GM06990 (cell line): ENCODE measurements at regions not wholly inside any gene's neighbourhood (a gene's known extent, or its start where the extent isn't known, plus 50 kb on each side); places are given as distances from the start of the nearest gene placed in this dataset.
"Not testable (repeated sequence)": the region's sequence is repeated elsewhere in the genome, so short reads cannot be mapped to it uniquely, and the experiment has no call there.

Source experiments
- DNase-seq: peaks from one replicate; pipeline ENCODE4 v3.0.0-alpha.2; 2011; ENCODE audit not compliant: insufficient read length; ENCODE audit errors: extremely low read depth
- H3K27me3 ChIP-seq: replicated peaks from 2 replicates; pipeline ENCODE4 v1.6.0; 2011; ENCODE audit warnings: low read length; ENCODE audit not compliant: control insufficient read depth, insufficient read depth
- H3K36me3 ChIP-seq: 2 replicates; pipeline ENCODE4 v1.5.1; 2011; ENCODE audit warnings: low read length; ENCODE audit not compliant: control insufficient read depth, insufficient read depth
- H3K4me3 ChIP-seq: replicated peaks from 2 replicates; pipeline ENCODE4 v1.5.1; 2011; ENCODE audit warnings: low read depth, mild to moderate bottlenecking, control low read depth, low read length
- TF ChIP-seq, protein P1 (sequence below): IDR thresholded peaks from 2 replicates; pipeline ENCODE4 v1.5.1; 2011; ENCODE audit warnings: low read length, control low read depth, mild to moderate bottlenecking, inconsistent platforms; ENCODE audit not compliant: insufficient read depth, poor library complexity, severe bottlenecking

DNA sequence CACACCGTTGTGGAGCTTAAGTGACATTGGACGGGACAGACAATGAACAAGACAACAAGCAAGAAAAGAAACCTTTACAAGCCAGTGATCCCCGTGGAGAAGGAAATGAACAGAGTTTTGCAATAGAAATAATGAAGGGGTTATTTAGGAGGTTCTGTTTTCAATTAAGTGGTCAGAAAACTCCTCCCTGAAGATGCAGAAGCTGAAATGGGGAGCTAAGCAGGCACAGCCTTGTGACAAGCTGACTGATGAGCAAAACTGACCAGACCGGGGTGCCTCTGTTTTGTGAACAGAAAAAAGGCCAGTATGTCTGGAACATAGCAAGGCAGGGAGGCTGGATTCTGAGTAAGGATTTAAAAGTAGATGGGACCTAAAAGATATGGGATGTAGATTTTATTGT, 299.8 kb upstream of the POM121L12 start:
- no peak overlapping the region for H3K4me3 ChIP-seq
- H3K27me3 ChIP-seq, result no peaks in the 10 kb centered on the region
- H3K36me3 ChIP-seq, result no peaks in the 10 kb centered on the region
- TF ChIP-seq, protein P1, sequence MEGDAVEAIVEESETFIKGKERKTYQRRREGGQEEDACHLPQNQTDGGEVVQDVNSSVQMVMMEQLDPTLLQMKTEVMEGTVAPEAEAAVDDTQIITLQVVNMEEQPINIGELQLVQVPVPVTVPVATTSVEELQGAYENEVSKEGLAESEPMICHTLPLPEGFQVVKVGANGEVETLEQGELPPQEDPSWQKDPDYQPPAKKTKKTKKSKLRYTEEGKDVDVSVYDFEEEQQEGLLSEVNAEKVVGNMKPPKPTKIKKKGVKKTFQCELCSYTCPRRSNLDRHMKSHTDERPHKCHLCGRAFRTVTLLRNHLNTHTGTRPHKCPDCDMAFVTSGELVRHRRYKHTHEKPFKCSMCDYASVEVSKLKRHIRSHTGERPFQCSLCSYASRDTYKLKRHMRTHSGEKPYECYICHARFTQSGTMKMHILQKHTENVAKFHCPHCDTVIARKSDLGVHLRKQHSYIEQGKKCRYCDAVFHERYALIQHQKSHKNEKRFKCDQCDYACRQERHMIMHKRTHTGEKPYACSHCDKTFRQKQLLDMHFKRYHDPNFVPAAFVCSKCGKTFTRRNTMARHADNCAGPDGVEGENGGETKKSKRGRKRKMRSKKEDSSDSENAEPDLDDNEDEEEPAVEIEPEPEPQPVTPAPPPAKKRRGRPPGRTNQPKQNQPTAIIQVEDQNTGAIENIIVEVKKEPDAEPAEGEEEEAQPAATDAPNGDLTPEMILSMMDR, result no peak
- DNase-seq, result no peak

DNA sequence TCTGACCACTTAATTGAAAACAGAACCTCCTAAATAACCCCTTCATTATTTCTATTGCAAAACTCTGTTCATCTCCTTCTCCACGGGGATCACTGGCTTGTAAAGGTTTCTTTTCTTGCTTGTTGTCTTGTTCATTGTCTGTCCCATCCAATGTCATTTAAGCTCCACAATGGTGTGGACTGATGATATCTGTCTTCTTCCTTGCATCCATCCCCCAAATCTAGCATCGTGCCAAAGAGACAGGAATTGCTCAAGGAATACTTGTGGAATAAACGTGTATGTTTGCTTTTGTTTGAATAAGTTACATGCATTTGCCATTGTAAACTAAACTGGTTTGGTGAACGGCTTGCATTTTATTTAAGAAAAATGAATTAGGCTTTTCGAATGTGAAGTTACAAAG, 306.8 kb upstream of the POM121L12 start:
- H3K4me3 ChIP-seq, result not testable (repeated sequence)

DNA sequence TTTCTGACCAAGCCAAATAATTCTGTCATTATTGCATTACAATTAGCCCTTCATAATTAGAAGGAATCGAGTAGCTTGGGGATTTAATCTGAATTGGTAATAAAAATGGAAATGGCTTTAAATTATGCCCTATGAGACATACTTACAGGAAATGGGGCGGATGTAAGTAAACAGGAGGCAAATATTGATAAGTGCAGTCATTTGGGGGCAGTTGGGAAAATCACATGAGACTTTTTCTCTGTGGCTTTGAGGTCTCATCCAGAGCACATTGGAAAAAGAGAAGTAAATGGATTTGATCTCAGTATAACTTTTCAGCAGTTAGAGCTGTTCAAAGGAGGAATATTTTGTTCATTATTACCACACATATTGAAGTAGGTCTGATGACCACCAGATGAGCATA, 307.8 kb upstream of the POM121L12 start:
- TF ChIP-seq, protein P1, result no peak
- no peak overlapping the region for H3K4me3 ChIP-seq
- no peaks in the 10 kb centered on the region for H3K36me3 ChIP-seq

More for the DNA sequence above, 306.8 kb upstream of the POM121L12 start:
- not testable (repeated sequence) for H3K36me3 ChIP-seq, H3K27me3 ChIP-seq, DNase-seq

DNA sequence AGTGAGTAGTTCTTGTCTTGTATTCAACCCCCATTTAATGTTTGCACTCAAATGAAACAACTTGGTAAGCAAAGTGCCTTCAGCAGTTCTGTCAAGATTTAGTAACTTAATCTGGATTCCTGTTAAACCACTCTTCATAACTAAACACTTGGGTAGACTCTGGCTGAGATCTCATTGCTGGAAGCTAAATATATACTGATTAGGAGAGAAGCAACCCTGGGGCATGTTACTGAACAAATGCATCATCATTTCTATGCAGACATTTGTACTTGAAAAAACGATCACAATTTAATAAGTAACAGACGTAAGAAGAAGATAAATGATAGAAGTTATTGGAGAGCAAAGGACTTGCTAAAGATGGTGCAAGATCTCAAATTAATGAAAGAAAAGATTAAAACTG, 308.4 kb upstream of the POM121L12 start:
- no peaks in the 10 kb centered on the region for H3K27me3 ChIP-seq
- TF ChIP-seq, protein P1, result no peak
- no peak for DNase-seq
- H3K4me3 ChIP-seq, result no peak overlapping the region
- no peaks in the 10 kb centered on the region for H3K36me3 ChIP-seq

More for the DNA sequence above, 307.8 kb upstream of the POM121L12 start:
- H3K27me3 ChIP-seq, result no peaks in the 10 kb centered on the region
- DNase-seq, result no peak

DNA sequence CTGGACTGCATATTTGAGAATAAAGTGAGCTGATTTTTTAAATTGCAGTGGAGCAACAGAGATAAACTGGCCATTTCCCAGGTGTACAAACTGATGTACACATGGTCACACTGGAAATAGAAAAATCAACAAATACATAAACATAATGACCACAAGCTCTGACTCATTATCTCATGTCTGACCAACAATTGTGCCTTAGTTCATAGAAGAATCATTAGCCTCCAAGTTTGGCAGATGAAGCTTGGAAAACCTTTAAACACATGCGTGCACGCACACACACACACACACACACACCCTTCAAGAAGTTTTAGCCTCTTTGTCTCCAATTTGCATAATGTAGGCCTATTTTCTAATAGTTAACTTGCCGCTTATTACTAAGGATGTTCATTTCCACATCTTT, 308.9 kb upstream of the POM121L12 start:
- Histone ChIP-seq H3K4me3 (no peak overlapping the region), H3K36me3 (no peaks in the 10 kb centered on the region), H3K27me3 (no peaks in the 10 kb centered on the region)
- DNase-seq, result no peak
- TF ChIP-seq, protein P1, result no peak

DNA sequence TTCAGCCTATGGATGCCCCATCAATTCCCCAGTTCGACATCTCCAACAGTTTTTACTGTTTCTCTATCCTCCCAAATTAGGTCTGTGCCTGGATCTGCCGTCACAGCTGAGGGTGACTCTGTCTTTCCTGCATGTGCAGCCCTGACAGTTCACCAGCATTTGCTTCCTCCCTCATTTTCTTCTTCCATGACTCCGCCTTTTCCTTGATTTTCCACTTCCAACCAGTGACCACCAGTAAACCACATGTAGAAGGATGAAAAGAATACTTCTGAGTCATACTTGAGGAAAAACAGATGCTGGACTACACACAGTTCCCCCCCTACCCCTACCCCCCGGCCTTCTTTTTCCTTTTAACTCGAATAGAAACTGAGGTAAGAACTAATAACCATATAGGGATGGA, 311.8 kb upstream of the POM121L12 start:
- Histone ChIP-seq H3K36me3 (no peaks in the 10 kb centered on the region), H3K27me3 (no peaks in the 10 kb centered on the region), H3K4me3 (no peak overlapping the region)
- TF ChIP-seq, protein P1, result no peak
- no peak for DNase-seq
